SK-N-SH (cell line): ENCODE measurements at regions not wholly inside any gene's neighbourhood (a gene's known extent, or its start where the extent isn't known, plus 50 kb on each side); places are given as distances from the start of the nearest gene placed in this dataset.

Experiments used
- EZH2phosphoT487 ChIP-seq: fragments of 200-600 bp; sonication (generic); IDR thresholded peaks from 2 replicates; pipeline ENCODE4 v1.6.1; 2017; ENCODE audit warnings: low read depth, mixed run types, mild to moderate bottlenecking, antibody characterized with exemption, moderate library complexity, borderline replicate concordance
- MEF2A ChIP-seq: IDR thresholded peaks from 2 replicates; pipeline ENCODE4 v1.4.0; 2012; ENCODE audit warnings: low read depth, borderline replicate concordance
- TF ChIP-seq, protein P1 (sequence below): IDR thresholded peaks from 2 replicates; pipeline ENCODE4 v1.4.0; 2012; ENCODE audit warnings: low read depth
- TF ChIP-seq, protein P2 (sequence below): fragments of 200-600 bp; sonication (generic); IDR thresholded peaks from 2 replicates; pipeline ENCODE4 v1.6.1; 2017; ENCODE audit warnings: antibody characterized with exemption, mild to moderate bottlenecking, moderate library complexity

DNA sequence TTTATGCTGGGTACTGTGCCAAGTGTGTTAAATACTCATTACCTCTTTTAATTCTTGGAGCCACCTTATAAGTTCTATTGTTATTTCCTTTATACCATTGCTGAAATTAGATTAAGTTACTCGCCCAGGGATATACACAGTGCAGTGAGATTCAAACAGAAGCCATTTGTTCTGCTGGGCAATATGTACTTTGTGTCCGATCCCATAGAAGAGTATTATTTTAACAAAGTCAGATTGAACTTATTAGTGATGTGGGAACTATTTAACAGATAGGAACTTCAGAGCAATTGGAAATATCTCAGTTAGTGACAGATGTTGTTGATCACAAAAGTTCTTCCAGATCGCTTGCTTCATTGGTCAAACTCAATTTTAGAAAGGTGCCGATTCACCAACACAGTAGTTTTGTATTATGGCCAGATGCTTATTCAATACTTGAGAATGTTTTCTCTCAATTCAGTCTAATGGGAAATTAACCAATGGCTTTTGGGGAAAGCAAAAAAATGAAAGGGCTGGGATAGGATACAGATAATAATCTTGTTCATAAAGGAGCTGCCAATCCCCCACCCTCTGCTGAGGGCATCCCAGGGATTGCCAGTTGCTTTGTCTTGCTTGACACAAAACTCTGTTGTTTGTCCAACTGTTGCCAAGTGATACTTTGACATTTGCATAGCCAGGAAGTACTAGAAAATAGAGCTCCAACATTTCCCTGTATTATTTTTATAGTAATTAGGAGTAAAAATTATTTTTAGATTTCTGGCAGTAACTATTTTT, 94.8 kb upstream of the SEMA6A start:
- TF ChIP-seq MEF2A (no peak), EZH2phosphoT487 (no peak)
- TF ChIP-seq, protein P1, sequence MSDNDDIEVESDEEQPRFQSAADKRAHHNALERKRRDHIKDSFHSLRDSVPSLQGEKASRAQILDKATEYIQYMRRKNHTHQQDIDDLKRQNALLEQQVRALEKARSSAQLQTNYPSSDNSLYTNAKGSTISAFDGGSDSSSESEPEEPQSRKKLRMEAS, result no peak
- TF ChIP-seq, protein P2, sequence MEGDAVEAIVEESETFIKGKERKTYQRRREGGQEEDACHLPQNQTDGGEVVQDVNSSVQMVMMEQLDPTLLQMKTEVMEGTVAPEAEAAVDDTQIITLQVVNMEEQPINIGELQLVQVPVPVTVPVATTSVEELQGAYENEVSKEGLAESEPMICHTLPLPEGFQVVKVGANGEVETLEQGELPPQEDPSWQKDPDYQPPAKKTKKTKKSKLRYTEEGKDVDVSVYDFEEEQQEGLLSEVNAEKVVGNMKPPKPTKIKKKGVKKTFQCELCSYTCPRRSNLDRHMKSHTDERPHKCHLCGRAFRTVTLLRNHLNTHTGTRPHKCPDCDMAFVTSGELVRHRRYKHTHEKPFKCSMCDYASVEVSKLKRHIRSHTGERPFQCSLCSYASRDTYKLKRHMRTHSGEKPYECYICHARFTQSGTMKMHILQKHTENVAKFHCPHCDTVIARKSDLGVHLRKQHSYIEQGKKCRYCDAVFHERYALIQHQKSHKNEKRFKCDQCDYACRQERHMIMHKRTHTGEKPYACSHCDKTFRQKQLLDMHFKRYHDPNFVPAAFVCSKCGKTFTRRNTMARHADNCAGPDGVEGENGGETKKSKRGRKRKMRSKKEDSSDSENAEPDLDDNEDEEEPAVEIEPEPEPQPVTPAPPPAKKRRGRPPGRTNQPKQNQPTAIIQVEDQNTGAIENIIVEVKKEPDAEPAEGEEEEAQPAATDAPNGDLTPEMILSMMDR, result no peak
